Lung (tissue), 11 donors: ENCODE measurements at regions not wholly inside any gene's neighbourhood (a gene's known extent, or its start where the extent isn't known, plus 50 kb on each side); places are given as distances from the start of the nearest gene placed in this dataset.

Experiments used
- ATAC-seq: fragments of 200-7000 bp; cut with Tn5 transposase; one replicate; pipeline ENCODE4 v1.9.1; 2020; ENCODE audit warnings: moderate number of reproducible peaks; ENCODE audit not compliant: insufficient read depth, low FRiP score
- DNase-seq, 3 donors: peaks; one replicate each; pipeline ENCODE4 v3.0.0-alpha.2; 2013 to 2017
- H3K27ac ChIP-seq, 2 donors: one replicate each; pipeline ENCODE4 v1.5.1; 2013; ENCODE audit warnings: mild to moderate bottlenecking in 2 of 2, moderate library complexity in 2 of 2, control low read depth in 1 of 2, inconsistent platforms in 1 of 2, low read depth in 1 of 2, low read length in 1 of 2
- H3K27me3 ChIP-seq, 3 donors: one replicate each; pipeline ENCODE4 v1.5.1; 2013; ENCODE audit warnings: low read length in 2 of 3; ENCODE audit not compliant: control insufficient read depth in 3 of 3, insufficient read depth in 3 of 3
- H3K36me3 ChIP-seq, 4 donors: one replicate each; pipeline ENCODE4 v1.5.1; 2013; ENCODE audit warnings: low read length in 4 of 4, mild to moderate bottlenecking in 1 of 4, moderate library complexity in 1 of 4; ENCODE audit not compliant: control insufficient read depth in 4 of 4, insufficient read depth in 4 of 4
- H3K4me1 ChIP-seq, 5 donors: one replicate each; pipeline ENCODE4 v1.5.1; 2013; ENCODE audit warnings: low read length in 5 of 5, mild to moderate bottlenecking in 2 of 5, moderate library complexity in 1 of 5; ENCODE audit not compliant: control insufficient read depth in 5 of 5, insufficient read depth in 5 of 5
- H3K4me3 ChIP-seq: one replicate; pipeline ENCODE4 v1.5.1; 2013; ENCODE audit warnings: mild to moderate bottlenecking, control low read depth, moderate library complexity
- H3K9ac ChIP-seq, 2 donors: one replicate each; pipeline ENCODE4 v1.5.1; 2013; ENCODE audit warnings: low read length in 2 of 2, control low read depth in 1 of 2; ENCODE audit not compliant: insufficient read depth in 1 of 2
- H3K9me3 ChIP-seq, 4 donors: one replicate each; pipeline ENCODE4 v1.5.1; 2013; ENCODE audit warnings: low read length in 3 of 4, mild to moderate bottlenecking in 1 of 4, moderate library complexity in 1 of 4; ENCODE audit not compliant: control insufficient read depth in 4 of 4, insufficient read depth in 3 of 4
- WGBS, 2 donors: extraction: QIAGEN DNeasy Blood & Tissue Kit; methylation state at CpG; one replicate each; pipeline ENCODE4 v1.1.7; 2013; 5-methylcytosine and 5-hydroxymethylcytosine counted together
- TF ChIP-seq, protein P1 (sequence below): IDR thresholded peaks from 2 replicates; pipeline ENCODE4 v1.5.1; 2012; ENCODE audit warnings: mild to moderate bottlenecking; ENCODE audit errors: control extremely low read depth, extremely low read depth
- donor health status: control.
- donor health status: control.
- donor health status: Bipolar disorder and iron deficiency.
- donor health status: healthy.
- donor health status: DM: yes; HTN: yes; CAD: no.

DNA sequence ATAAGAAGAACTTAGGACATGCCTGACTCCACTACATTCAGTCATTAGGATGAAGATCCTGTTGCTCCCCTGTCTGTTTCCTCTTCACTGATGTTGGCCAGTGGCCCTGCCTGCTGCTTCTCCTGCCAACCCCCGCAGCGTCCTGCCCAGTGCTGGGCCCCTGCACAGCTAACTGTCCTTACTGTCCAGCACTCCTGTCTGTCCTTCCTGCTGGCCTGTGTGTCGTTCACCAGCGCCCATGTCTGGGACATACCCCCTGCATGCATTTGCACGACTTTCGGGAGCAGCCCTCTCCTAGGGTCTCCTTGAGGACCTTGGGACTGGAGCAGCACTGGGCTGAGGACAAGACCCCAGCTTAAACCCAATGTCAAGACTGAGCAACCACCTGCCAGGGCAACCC, 547.6 kb downstream of the BNC2 start:
- H3K9ac ChIP-seq: no peak overlapping the region
- ATAC-seq (no peak), DNase-seq (peak in 1 of 3 donors; percentile 10)
- no peaks in the 10 kb centered on the region for H3K36me3 ChIP-seq
- H3K9me3 ChIP-seq: no peaks in the 10 kb centered on the region
- no peak overlapping the region for H3K27ac ChIP-seq
- 79 to 85% methylated on average over 6 of the region's 6 CpGs for WGBS, 2 donors
- H3K4me3 ChIP-seq: no peak overlapping the region
- TF ChIP-seq, protein P1, sequence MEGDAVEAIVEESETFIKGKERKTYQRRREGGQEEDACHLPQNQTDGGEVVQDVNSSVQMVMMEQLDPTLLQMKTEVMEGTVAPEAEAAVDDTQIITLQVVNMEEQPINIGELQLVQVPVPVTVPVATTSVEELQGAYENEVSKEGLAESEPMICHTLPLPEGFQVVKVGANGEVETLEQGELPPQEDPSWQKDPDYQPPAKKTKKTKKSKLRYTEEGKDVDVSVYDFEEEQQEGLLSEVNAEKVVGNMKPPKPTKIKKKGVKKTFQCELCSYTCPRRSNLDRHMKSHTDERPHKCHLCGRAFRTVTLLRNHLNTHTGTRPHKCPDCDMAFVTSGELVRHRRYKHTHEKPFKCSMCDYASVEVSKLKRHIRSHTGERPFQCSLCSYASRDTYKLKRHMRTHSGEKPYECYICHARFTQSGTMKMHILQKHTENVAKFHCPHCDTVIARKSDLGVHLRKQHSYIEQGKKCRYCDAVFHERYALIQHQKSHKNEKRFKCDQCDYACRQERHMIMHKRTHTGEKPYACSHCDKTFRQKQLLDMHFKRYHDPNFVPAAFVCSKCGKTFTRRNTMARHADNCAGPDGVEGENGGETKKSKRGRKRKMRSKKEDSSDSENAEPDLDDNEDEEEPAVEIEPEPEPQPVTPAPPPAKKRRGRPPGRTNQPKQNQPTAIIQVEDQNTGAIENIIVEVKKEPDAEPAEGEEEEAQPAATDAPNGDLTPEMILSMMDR: no peak
- peaks cover 0 to 32% (median 0%) of the 10 kb centered on the region in 5 donors for H3K4me1 ChIP-seq
- no peaks in the 10 kb centered on the region for H3K27me3 ChIP-seq

GRCh38 chr9:16325966-16326365, 544.5 kb downstream of the BNC2 start:
- no peaks in the 10 kb centered on the region for H3K36me3 ChIP-seq
- H3K9me3 ChIP-seq: no peaks in the 10 kb centered on the region
- H3K4me1 ChIP-seq: peaks cover 0 to 42% (median 0%) of the 10 kb centered on the region in 5 donors
- no peaks in the 10 kb centered on the region for H3K27me3 ChIP-seq
- DNase-seq (no peak), ATAC-seq (no peak)
- no peak overlapping the region for H3K4me3 ChIP-seq
- H3K9ac ChIP-seq: no peak overlapping the region
- H3K27ac ChIP-seq: no peak overlapping the region
- 90 to 91% methylated on average over 6 of the region's 6 CpGs for WGBS, 2 donors
- TF ChIP-seq, protein P1: no peak

DNA sequence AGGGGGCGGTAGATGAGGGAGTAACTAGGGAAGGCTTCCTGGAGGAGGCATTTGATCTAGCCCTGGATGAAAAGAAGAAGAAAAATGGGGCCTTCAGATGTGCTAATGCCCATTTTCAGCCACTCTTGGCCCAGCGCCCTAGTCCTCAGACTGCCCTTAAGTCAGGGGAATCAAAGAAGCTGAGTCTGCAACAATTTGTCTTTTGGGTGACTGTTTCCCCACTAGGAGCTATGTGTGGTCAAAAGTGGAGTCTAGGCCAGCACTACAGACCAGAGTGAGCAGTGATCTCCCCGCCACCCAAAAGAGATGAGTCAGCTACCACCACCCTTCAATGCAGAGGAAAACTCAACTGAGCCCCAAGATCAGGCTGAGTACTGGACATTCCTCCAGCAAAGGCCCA, 542.1 kb downstream of the BNC2 start:
- 76 to 96% methylated on average over 3 of the region's 3 CpGs for WGBS, 2 donors
- Histone ChIP-seq H3K4me3 (no peak overlapping the region), H3K9me3 (no peaks in the 10 kb centered on the region), H3K4me1 (peaks cover 0 to 46% (median 0%) of the 10 kb centered on the region in 5 donors), H3K36me3 (no peaks in the 10 kb centered on the region), H3K27ac (no peak overlapping the region), H3K27me3 (no peaks in the 10 kb centered on the region), H3K9ac (no peak overlapping the region)
- DNase-seq: peak in 1 of 3 donors; percentile 47
- TF ChIP-seq, protein P1: no peak
- ATAC-seq: no peak

DNA sequence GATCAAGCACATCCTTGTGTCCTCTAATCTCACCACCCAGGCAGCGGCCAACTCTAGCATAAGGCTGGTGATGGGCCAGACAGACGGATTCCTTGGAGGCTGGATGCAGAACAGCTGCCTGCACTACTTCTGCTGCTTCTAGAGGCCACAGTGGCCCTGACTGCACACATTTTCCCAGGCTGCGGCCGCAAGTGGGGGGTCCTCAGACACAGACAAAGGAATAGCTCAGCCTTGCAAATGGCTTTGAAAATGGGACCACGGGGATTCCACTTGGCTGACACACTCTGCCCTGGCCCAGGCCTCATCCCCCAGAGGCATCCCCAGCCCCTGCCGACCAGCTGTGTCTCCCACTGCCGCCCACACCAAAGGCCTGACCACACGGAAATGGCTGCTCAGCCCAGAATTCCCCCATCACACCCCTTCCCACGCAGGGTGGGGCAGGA, 540.8 kb downstream of the BNC2 start:
- H3K9ac ChIP-seq: no peak overlapping the region
- no peaks in the 10 kb centered on the region for H3K36me3 ChIP-seq
- ATAC-seq: no peak
- H3K4me1 ChIP-seq: peaks cover 0 to 46% (median 0%) of the 10 kb centered on the region in 5 donors
- TF ChIP-seq, protein P1: no peak
- H3K27me3 ChIP-seq: no peaks in the 10 kb centered on the region
- WGBS, 2 donors: 72 to 80% methylated on average over 9 of the region's 9 CpGs
- no peak overlapping the region for H3K4me3 ChIP-seq
- no peak overlapping the region for H3K27ac ChIP-seq
- DNase-seq: peak; percentile 91 to 96 (median 93)
- H3K9me3 ChIP-seq: no peaks in the 10 kb centered on the region
